Fibroblast of lung (primary cell): ENCODE measurements at regions not wholly inside any gene's neighbourhood (a gene's known extent, or its start where the extent isn't known, plus 50 kb on each side); places are given as distances from the start of the nearest gene placed in this dataset.

ENCODE experiments used
- DNase-seq, 2 donors: peaks; one replicate each; pipeline versions ENCODE4 v3.0.0 to v3.0.0-alpha.2; 2010; ENCODE audit warnings: low read depth in 2 of 2
- H2AFZ ChIP-seq: 2 replicates; pipeline ENCODE4 v1.5.1; 2012; ENCODE audit warnings: low read length, control low read depth, inconsistent platforms
- H3K27ac ChIP-seq: 2 replicates; pipeline ENCODE4 v1.5.1; 2011; ENCODE audit warnings: low read length, control low read depth; ENCODE audit not compliant: insufficient read depth
- H3K27me3 ChIP-seq: 2 replicates; pipeline ENCODE4 v1.5.1; 2011; ENCODE audit warnings: mild to moderate bottlenecking, low read length; ENCODE audit not compliant: control insufficient read depth, insufficient read depth
- H3K36me3 ChIP-seq: 2 replicates; pipeline ENCODE4 v1.5.1; 2011; ENCODE audit warnings: low read length; ENCODE audit not compliant: control insufficient read depth, insufficient read depth
- H3K4me1 ChIP-seq: 2 replicates; pipeline ENCODE4 v1.5.1; 2011; ENCODE audit warnings: low read length; ENCODE audit not compliant: control insufficient read depth, insufficient read depth; ENCODE audit errors: extremely low read depth
- H3K4me2 ChIP-seq: 2 replicates; pipeline ENCODE4 v1.5.1; 2011; ENCODE audit warnings: low read length, control low read depth; ENCODE audit not compliant: insufficient read depth; ENCODE audit errors: extremely low read depth
- H3K4me3 ChIP-seq, 4 experiments: fragments of 200-600 bp in 1 of 4; sonication (generic) in 1 of 4; replicated peaks in 1 of 4; 2 replicates each; pipeline ENCODE4 v1.5.1; 2011 to 2016; ENCODE audit warnings: low read length in 4 of 4, low read depth in 3 of 4, mild to moderate bottlenecking in 3 of 4, control low read depth in 2 of 4, inconsistent platforms in 1 of 4, mixed read lengths in 1 of 4; ENCODE audit not compliant: insufficient read depth in 1 of 4; ENCODE audit errors: control extremely low read depth in 1 of 4
- H3K79me2 ChIP-seq: 2 replicates; pipeline ENCODE4 v1.5.1; 2012; ENCODE audit warnings: mild to moderate bottlenecking, low read length, inconsistent platforms; ENCODE audit not compliant: control insufficient read depth, insufficient read depth
- H3K9ac ChIP-seq: 2 replicates; pipeline ENCODE4 v1.5.1; 2011; ENCODE audit warnings: mild to moderate bottlenecking, low read length, control low read depth; ENCODE audit not compliant: insufficient read depth
- H3K9me3 ChIP-seq: 2 replicates; pipeline ENCODE4 v1.5.1; 2012; ENCODE audit warnings: low read depth, low read length; ENCODE audit not compliant: control insufficient read depth, insufficient read depth
- H4K20me1 ChIP-seq: 2 replicates; pipeline ENCODE4 v1.5.1; 2011; ENCODE audit warnings: low read length; ENCODE audit not compliant: control insufficient read depth, insufficient read depth; ENCODE audit errors: extremely low read depth
- CTCF ChIP-seq, 2 donors: IDR thresholded peaks in 1 of 2; conservative IDR thresholded peaks in 1 of 2; 1 replicate in 1 of 2; 2 replicates in 1 of 2; pipeline ENCODE4 v1.5.1; 2011 to 2012; ENCODE audit warnings: low read length in 2 of 2, control low read depth in 1 of 2, inconsistent platforms in 1 of 2, low read depth in 1 of 2, mild to moderate bottlenecking in 1 of 2
- EZH2 ChIP-seq: IDR thresholded peaks from 2 replicates; pipeline ENCODE4 v1.5.1; 2012; ENCODE audit warnings: low read length, control low read depth, mild to moderate bottlenecking; ENCODE audit errors: missing control alignments

GRCh38 chr6:21864206-21864605 lies 270.7 kb downstream of the SOX4 start:
- no peak overlapping the region for H3K4me2 ChIP-seq
- no peaks in the 10 kb centered on the region for H3K9me3 ChIP-seq
- peak in 1 of 2 donors; percentile 70 for DNase-seq
- H4K20me1 ChIP-seq: no peaks in the 10 kb centered on the region
- no peak overlapping the region for H3K9ac ChIP-seq
- H2AFZ ChIP-seq: no peak overlapping the region
- no peaks in the 10 kb centered on the region for H3K4me1 ChIP-seq
- no peaks in the 10 kb centered on the region for H3K36me3 ChIP-seq
- no peaks in the 10 kb centered on the region for H3K79me2 ChIP-seq
- H3K27ac ChIP-seq: no peak overlapping the region
- TF ChIP-seq CTCF (conservative IDR thresholded peaks at IDR 0.05 in 1 of 2, IDR thresholded peaks at IDR 0.05 in 1 of 2; ENCODE audit: low read depth in 1 of 2, low read length in 2 of 2) (no peak), EZH2 (no peak)
- H3K4me3 ChIP-seq: no peak overlapping the region
- no peaks in the 10 kb centered on the region for H3K27me3 ChIP-seq

- H3K27ac ChIP-seq: no peak overlapping the region
- no peak overlapping the region for H2AFZ ChIP-seq
- no peak for DNase-seq
- H3K9me3 ChIP-seq: no peaks in the 10 kb centered on the region
- H3K4me1 ChIP-seq: no peaks in the 10 kb centered on the region
- no peaks in the 10 kb centered on the region for H3K36me3 ChIP-seq
- no peaks in the 10 kb centered on the region for H3K79me2 ChIP-seq
- H3K4me2 ChIP-seq: no peak overlapping the region
- H4K20me1 ChIP-seq: no peaks in the 10 kb centered on the region
- H3K4me3 ChIP-seq: no peak overlapping the region
- TF ChIP-seq EZH2: no peak
- TF ChIP-seq CTCF (conservative IDR thresholded peaks at IDR 0.05 in 1 of 2, IDR thresholded peaks at IDR 0.05 in 1 of 2; ENCODE audit: low read depth in 1 of 2, low read length in 2 of 2): no peak
- no peaks in the 10 kb centered on the region for H3K27me3 ChIP-seq
- no peak overlapping the region for H3K9ac ChIP-seq
These were observed 274.7 kb downstream of the SOX4 start for GRCh38 chr6:21868226-21868625.

- peaks cover 3% of the 10 kb centered on the region for H3K4me1 ChIP-seq
- H3K9ac ChIP-seq: no peak overlapping the region
- no peaks in the 10 kb centered on the region for H3K36me3 ChIP-seq
- no peaks in the 10 kb centered on the region for H4K20me1 ChIP-seq
- TF ChIP-seq EZH2 (no peak), CTCF (conservative IDR thresholded peaks at IDR 0.05 in 1 of 2, IDR thresholded peaks at IDR 0.05 in 1 of 2; ENCODE audit: low read depth in 1 of 2, low read length in 2 of 2) (no peak)
- H3K27me3 ChIP-seq: no peaks in the 10 kb centered on the region
- no peaks in the 10 kb centered on the region for H3K79me2 ChIP-seq
- H3K27ac ChIP-seq: no peak overlapping the region
- H3K4me3 ChIP-seq: no peak overlapping the region
- no peak for DNase-seq
- no peak overlapping the region for H2AFZ ChIP-seq
- H3K9me3 ChIP-seq: no peaks in the 10 kb centered on the region
- no peak overlapping the region for H3K4me2 ChIP-seq
These were observed 275.7 kb downstream of the SOX4 start for GRCh38 chr6:21869085-21869771.
